ENCODE measurements at regions not wholly inside any gene's neighbourhood (a gene's known extent, or its start where the extent isn't known, plus 50 kb on each side); places are given as distances from the start of the nearest gene placed in this dataset.

DNA sequence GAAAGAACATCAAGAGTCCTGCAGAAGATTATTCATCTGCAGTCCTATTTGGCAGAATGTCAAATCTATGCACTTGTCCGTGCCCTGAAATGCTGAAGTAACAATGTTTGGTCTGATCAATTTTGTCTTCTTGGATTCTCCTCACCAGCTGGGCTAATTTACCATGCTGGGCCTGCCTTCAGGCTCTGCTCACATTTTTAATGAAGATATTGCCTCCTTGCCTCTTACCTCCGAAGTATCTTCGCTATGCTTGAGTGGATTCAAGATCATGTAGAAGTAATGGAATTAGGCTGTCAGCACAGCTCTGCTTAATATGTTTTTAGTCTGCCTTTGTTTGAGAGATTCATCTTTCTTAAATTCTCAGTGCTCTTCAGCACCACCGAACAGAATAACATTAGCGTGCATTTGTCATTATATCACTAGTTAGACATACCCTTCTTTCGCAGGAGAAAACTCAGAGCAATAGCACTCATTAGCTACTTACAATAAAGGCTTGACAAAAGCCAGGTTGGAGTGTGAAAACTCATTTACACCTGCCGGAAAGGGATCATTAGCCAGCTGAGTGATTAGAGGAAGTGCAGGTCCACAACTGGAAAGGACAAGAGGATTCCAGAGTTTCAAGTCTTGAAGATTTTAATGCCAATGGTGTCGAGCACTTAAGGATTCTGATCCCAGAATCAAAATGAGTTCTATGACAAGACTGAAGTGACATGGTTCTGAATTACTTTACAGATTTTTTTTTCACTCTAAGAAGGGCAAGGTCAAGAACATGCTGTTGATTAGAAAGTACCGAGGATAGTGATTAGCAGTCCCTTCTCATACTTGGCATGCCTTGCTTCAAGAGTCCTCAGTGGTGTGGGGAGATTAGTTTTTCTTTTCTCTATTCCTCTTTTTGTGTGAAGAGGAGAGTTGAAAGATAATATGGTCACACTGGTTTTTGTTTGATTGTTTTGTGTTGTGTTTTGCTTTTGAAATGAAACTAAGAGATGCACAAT is 405.6 kb upstream of the TOM1L1 start:
- TF ChIP-seq, protein P1, sequence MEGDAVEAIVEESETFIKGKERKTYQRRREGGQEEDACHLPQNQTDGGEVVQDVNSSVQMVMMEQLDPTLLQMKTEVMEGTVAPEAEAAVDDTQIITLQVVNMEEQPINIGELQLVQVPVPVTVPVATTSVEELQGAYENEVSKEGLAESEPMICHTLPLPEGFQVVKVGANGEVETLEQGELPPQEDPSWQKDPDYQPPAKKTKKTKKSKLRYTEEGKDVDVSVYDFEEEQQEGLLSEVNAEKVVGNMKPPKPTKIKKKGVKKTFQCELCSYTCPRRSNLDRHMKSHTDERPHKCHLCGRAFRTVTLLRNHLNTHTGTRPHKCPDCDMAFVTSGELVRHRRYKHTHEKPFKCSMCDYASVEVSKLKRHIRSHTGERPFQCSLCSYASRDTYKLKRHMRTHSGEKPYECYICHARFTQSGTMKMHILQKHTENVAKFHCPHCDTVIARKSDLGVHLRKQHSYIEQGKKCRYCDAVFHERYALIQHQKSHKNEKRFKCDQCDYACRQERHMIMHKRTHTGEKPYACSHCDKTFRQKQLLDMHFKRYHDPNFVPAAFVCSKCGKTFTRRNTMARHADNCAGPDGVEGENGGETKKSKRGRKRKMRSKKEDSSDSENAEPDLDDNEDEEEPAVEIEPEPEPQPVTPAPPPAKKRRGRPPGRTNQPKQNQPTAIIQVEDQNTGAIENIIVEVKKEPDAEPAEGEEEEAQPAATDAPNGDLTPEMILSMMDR (conservative IDR thresholded peaks at IDR 0.05; ENCODE audit: low read depth, low read length): no peak
- TF ChIP-seq, protein P2, sequence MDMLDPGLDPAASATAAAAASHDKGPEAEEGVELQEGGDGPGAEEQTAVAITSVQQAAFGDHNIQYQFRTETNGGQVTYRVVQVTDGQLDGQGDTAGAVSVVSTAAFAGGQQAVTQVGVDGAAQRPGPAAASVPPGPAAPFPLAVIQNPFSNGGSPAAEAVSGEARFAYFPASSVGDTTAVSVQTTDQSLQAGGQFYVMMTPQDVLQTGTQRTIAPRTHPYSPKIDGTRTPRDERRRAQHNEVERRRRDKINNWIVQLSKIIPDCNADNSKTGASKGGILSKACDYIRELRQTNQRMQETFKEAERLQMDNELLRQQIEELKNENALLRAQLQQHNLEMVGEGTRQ (IDR thresholded peaks at IDR 0.05; ENCODE audit: low read depth, low read length): no peak
- TF ChIP-seq POLR2A (IDR thresholded peaks at IDR 0.05; ENCODE audit: low read depth, low read length): no peak
- TF ChIP-seq CEBPB (IDR thresholded peaks at IDR 0.05; ENCODE audit: low read depth, low read length): no peak
- TF ChIP-seq SMC3 (IDR thresholded peaks at IDR 0.05; ENCODE audit: low read depth, low read length): no peak
- TF ChIP-seq RCOR1 (IDR thresholded peaks at IDR 0.05; ENCODE audit: insufficient replicate concordance, low read length): no peak

Measured in IMR-90 (cell line).